GM21526 (cell line): ENCODE measurements at regions not wholly inside any gene's neighbourhood (a gene's known extent, or its start where the extent isn't known, plus 50 kb on each side); places are given as distances from the start of the nearest gene placed in this dataset.
"Not testable (repeated sequence)": the region's sequence is repeated elsewhere in the genome, so short reads cannot be mapped to it uniquely, and the experiment has no call there.

Source experiments
- ATAC-seq: cut with Tn5 transposase; IDR thresholded peaks from one replicate; pipeline ENCODE4 v1.9.1; 2021; ENCODE audit warnings: moderate library complexity; ENCODE audit not compliant: unreplicated experiment, low FRiP score

DNA sequence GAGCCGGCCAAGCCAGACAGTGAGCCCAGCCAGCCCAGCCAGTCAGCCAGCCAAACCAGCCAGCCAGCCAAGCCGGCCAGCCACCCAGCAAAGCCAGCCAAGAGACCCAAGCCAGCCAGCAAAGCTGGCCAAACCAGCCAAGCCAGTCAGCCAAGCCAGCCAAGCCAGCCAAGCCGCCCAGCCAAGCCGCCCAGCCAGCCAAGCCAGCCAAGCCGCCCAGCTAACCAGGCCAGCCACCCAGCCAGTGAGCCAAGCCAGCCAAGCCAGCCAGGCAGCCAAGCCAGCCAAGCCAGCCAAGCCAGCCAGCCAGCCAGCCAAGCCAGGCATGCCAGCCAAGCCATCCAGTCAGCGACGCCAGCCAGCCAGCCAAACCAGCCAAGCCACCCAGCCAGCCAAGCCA lies 1596.9 kb downstream of the RPIA start:
- ATAC-seq: not testable (repeated sequence)

DNA sequence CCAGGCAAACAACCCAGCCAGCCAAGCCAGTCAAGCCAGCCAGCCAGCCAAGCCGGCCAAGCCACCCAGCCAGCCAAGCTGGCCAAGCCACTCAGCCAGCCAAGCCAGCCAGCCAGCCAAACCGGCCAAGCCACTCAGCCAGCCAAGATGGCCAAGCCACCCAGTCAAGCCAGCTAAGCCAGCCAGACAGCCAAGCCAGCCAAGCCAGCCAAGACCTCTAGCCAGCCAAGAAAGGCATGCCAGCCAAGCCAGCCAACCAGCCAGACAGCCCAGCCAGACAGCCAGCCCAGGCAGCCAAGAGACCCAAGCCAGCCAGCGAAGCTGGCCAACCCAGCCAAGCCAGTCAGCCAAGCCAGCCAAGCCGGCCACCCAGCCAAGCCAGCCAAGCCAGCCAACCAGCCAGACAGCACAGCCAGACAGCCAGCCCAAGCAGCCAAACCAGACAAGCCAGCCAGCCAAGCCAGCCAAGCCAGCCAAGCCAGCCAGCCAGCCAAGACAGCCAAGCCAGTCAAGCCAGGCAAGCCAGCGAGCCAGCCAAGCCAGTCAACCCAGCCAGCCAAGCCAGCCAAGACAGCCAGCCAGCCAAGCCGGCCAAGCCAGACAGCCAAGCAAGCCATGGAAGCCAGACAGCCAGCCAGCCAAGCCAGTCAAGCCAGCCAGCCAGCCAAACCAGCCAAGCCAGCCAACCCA lies 1598.0 kb downstream of the RPIA start:
- not testable (repeated sequence) for ATAC-seq

DNA sequence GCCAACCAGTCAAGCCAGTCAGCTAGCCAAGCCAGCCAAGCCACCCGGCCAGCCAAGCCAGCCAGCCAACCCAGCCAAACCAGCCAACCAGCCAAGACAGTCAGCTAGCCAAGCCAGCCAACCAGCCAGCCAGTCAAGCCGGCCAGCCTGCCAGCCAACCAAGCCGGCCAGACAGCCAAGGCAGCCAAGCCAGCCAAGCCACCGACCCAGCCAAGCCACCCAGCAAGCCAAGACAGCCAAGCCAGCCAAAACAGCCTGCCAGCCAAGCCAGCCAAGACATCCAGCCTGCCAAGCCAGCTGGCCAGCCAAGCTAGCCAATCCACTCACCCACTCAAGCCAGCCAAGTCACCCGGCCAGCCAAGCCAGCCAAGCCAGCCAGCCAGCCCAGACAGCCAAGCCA lies 1599.2 kb downstream of the RPIA start:
- not testable (repeated sequence) for ATAC-seq

DNA sequence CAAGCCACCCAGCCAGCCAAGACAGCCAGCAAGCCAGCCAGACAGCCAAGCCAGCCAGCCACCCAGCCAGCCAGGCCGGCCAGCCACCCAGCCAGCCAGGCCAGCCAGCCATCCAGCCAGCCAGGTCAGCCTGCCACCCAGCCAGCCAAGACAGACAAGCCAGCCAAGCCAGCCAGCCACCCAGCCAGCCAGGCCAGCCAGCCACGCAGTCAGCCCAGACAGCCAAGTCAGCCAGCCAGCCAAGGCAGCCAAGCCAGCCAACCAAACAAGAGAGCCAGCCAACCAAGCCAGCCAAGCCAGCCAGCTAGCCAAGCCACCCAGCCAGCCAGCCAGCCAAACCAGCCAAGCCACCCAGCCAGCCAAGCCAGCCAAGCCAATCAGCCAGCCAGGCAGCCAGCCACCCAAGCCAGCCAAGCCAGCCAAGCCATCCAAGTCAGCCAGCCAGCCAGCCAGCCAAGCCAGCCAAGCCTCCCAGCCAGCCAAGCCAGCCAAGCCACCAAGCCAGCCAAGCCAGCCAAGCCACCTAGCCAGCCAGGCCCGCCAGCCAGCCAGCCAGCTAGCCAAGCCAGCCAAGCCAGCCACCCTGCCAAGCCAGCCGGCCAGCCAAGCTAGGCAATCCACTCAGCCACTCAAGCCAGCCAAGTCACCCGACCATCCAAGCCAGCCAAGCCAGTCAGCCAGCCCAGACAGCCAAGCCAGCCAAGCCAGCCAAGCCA lies 1599.9 kb downstream of the RPIA start:
- ATAC-seq: not testable (repeated sequence)

DNA sequence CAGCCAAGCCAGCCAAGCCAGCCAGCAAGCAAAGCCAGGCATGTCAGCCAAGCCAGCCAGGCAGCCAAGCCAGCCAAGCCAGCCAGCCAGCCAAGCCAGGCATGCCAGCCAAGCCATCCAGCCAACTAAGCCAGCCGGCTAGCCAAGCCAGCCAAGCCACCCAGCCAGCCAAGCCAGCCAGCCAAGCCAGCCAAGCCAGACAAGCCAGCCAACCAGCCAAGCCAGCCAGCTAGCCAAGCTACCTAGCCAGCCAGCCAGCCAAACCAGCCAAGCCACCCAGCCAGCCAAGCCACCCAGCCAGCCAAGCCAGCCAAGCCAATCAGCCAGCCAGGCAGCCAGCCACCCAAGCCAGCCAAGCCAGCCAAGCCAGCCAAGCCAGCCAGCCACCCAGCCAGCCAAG lies 1600.5 kb downstream of the RPIA start:
- ATAC-seq: not testable (repeated sequence)

DNA sequence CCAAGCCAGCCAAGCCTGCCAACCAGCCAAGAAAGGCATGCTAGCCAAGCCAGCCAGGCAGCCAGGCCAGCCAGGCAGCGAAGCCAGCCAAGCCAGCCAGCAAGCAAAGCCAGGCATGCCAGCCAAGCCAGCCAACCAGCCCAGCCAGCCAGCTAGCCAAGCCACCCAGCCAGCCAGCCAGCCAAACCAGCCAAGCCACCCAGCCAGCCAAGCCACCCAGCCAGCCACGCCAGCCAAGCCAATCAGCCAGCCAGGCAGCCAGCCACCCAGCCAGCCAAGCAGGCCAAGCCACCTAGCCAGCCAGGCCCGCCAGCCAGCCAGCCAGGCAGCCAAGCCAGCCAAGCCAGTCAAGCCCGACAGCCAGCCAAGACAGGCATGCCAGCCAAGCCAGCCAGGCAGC lies 1601.0 kb downstream of the RPIA start:
- not testable (repeated sequence) for ATAC-seq

DNA sequence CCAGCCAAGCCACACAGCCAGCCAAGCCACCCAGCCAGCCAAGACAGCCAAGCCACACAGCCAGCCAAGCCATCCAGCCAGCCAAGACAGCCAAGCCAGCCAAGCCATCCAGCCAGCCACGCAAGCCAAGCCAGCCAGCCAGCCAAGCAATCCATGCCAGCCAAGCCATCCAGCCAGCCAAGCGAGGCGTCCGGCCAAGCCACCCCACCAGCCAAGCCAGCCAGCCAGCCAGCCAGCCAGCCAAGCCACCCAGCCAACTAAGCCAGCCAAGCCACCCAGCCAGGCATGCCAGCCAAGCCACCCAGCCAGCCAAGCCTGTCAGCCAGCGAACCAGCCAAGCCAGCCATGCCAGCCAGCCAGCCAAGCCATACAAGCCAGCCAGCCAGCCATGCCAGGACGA lies 1601.8 kb downstream of the RPIA start:
- not testable (repeated sequence) for ATAC-seq

DNA sequence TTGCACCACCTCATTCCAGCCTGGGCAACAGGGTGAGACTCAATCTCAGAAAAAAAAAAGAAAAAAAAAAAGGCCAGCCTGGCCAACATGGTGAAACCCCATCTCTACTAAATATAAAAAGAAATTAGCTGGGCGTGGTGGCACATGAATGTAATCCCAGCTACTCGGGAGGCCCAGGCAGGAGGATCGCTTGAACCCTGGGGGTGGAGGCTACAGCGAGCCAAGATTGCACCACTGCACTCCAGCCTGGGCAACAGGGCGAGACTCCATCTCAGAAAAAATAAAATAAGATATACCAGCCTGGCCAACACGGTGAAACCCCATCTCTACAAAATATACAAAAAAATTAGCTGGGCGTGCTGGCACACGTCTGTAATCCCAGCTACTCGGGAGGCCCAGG lies 1602.3 kb downstream of the RPIA start:
- ATAC-seq: not testable (repeated sequence)

DNA sequence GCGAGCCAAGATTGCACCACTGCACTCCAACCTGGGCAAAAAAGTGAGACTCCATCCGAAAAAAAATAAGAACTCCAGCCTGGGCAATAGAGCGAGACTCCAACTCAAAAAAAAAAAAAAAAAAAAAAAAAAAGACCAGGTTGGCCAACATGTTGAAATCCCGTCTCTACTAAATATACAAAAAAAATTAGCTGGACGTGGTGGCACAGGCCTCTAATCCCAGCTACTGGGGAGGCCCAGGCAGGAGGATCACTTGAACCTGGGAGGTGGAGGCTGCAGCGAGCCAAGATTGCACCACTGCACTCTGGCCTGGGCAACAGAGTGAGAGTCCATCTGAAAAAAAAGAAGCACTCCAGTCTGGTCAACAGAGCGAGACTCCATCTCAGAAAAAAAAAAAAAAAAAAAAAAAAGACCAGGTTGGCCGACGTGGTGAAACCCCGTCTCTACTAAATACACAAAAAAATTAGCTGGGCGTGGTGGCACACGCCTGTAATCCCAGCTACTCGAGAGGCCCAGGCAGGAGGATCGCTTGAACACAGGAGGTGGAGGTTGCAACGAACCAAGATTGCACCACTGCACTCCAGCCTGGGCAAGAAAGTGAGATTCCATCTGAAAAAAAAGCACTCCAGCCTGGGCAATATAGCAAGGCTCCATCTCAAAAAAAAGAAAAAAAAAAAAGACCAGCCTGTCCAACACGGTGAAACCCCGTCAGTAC lies 1603.7 kb downstream of the RPIA start:
- not testable (repeated sequence) for ATAC-seq

DNA sequence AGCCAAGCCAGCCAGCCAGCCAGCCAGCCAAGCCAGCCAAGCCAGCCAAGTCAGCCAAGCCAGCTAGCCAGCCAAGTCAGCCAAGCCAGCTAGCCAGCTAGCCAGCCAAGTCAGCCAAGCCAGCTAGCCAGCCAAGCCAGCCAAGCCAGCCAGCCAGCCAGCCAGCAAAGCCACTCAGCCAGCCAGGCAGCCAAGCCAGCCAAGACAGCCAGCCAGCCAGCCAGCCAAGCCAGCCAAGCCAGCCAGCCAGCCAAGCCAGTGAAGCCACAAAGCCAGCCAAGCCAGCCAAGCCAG lies 1605.0 kb downstream of the RPIA start:
- ATAC-seq: not testable (repeated sequence)

DNA sequence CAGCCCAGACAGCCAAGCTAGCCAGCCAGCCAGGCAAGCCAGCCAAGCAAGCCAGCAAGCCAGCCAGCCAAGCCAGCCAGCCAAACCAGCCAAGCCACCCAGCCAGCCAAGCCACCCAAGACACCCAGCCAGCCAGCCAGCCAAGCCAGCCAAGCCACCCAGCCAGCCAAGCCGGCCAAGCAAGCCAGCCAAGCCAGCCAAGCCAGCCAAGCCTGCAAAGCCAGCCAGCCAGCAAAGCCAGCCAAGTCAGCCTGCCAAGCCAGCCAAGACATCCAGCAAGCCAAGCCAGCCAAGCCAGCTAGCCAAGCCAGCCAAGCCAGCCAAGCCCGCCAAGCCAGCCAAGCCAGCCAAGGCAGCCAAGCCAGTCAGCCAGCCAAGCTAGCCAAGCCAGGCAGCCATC lies 1606.2 kb downstream of the RPIA start:
- ATAC-seq: not testable (repeated sequence)

DNA sequence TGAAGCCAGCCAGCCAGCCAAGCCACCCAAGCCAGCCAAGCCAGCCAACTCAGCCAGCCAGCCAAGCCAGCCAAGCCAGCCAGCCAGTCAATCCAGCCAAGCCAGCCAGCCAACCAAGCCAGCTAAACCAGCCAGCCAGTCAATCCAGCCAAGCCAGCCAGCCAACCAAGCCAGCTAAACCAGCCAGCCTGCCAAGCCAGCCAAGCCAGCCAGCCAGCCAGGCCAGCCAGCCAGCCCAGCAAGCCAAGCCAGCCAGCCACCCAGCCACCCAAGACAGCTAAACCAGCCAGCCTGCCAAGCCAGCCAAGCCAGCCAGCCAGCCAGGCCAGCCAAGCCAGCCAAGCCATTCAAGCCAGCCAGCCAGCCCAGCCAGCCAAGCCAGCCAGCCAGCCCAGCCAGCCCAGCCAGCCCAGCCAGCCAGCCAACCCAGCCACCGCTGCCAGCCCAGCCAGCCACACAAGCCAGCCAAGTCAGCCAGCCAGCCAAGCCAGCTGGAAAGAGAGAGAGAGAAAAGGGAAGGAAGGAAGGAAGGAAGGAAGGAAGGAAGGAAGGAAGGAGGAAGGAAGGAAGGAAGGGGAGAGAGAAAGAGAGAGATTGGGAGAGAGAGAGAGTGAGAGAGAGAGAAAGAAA lies 1606.8 kb downstream of the RPIA start:
- ATAC-seq: not testable (repeated sequence)

DNA sequence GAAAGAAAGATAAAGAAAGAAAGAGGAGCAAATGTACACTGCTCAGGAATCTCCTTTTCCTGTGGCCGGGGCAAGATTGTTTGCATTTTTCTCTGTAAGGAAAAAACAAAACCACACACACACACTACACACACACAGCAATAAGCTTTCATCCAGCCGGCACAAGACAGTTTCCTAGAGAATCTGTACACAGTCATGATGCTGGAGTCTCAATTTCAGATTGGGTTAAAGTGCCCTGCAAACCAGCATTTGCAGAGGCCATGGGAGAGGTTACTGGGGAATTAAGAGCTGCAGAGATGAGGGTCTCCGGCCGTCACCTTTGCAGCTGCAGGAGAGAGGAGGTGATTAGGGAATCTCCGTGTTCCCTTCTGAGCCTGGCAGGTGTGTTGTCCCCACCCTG lies 1607.5 kb downstream of the RPIA start:
- ATAC-seq: not testable (repeated sequence)

DNA sequence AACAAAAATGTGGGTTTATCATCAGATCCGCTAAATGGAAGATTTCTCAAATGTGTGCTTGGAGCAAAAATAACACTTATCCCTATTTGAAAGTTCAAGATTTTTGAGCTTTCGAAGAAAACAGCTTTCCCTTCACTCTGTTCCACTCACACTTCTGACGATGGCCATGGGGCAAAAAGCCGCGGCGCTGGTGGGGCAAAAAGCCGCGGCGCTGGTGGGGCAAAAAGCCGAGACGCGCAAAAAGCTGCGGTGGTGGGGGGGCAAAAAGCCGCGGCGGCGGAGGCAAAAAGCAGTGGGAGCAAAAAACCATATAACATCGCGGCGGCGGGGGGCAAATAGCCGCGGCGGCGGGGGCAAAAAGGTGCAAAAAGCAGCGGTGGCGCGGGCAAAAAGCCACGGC lies 1631.5 kb downstream of the RPIA start:
- not testable (repeated sequence) for ATAC-seq

DNA sequence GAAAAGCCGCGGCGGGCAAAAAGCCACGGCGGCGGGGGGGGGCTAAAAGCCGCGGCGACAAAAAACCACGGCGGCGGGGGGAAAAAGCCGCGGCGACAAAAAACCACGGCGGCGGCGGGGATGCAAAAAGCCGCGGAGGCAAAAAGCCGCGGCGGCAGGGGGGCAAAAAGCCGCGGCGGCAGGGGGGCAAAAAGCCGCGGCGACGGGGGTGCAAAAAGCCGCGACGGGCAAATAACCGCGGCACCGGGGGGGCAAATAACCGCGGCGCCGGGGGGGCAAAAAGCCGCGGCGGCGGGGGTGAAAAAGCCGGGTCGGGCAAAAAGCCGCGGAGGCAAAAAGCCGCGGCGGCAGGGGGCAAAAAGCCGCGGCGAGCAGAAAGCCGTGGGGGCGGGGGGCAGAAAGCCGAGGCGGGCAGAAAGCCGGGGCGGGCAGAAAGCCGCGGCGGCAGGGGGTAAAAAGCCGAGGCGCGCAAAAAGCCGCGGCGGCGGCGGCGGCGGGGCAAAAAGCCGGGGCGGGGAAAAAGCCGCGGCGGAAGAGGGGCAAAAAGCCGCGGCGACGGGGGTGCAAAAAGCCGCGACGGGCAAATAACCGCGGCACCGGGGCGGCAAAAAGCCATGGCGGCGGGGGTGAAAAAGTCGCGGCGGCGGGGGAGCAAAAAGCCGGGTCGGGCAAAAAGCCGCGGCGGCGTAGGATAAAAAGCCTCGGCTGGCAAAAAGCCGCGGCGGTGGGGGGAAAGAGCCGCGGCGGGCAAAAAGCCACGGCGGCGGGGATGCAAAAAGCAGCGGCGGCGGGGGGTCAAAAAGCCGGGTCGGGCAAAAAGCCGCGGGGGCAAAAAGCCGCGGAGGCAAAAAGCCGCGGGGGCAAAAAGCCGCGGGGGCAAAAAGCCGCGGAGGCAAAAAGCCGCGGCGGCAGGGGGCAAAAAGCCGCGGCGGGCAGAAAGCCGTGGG lies 1632.4 kb downstream of the RPIA start:
- not testable (repeated sequence) for ATAC-seq

DNA sequence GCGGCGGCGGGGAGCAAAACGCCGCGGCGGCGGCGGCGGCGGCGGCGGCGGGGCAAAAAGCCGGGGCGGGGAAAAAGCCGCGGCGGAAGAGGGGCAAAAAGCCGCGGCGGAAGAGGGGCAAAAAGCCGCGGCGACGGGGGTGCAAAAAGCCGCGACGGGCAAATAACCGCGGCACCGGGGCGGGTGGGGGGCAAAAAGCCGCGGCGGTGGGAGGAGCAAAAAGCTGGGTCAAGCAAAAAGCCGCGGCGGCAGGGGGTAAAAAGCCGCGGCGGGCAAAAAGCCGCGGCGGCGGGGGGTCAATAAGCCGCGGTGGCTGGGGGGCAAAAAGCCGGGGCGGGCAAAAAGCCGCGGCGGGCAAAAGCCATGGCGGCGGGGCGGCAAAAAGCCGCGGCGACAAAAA lies 1633.2 kb downstream of the RPIA start:
- ATAC-seq: not testable (repeated sequence)

DNA sequence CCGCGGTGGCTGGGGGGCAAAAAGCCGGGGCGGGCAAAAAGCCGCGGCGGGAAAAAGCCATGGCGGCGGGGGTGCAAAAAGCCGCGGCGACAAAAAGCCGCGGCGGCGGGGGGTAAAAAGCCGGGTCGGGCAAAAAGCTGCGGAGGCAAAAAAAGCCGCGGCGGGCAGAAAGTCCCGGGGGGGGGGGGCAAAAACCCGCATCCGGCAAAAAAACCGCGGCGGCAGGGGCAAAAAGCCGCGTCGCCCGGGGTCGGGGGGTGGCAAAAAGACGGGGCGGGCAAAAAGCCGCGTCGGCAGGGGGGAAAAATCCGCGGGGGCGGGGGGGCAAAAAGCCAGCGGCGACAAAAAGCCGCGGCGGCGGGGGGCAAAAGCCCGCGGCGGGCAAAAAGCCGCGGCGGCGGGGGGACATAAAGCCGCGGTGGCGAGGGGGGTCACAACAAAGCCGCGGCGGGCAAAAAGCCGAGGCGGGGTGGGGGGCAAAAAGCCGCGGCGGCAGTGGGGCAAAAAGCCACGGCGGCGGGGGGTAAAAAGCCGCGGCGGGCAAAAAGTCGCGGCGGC lies 1634.4 kb downstream of the RPIA start:
- not testable (repeated sequence) for ATAC-seq

DNA sequence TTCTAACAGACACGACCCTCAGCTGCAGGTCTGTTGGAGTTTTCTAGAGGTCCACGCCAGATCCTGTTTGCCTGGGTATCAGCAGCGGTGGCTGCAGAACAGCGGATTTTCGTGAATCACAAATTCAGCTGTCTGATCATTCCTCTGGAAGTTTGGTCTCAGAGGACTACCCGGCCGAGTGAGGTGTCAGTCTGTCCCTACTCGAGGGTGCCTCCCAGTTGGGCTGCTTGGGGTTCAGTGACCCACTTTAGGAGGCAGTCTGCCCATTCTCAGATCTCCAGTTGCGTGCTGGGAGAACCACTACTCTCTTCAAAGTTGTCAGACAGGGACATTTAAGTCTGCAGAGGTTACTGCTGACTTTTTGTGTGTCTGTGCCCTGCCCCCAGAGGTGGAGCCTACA lies 1664.1 kb downstream of the RPIA start:
- not testable (repeated sequence) for ATAC-seq

DNA sequence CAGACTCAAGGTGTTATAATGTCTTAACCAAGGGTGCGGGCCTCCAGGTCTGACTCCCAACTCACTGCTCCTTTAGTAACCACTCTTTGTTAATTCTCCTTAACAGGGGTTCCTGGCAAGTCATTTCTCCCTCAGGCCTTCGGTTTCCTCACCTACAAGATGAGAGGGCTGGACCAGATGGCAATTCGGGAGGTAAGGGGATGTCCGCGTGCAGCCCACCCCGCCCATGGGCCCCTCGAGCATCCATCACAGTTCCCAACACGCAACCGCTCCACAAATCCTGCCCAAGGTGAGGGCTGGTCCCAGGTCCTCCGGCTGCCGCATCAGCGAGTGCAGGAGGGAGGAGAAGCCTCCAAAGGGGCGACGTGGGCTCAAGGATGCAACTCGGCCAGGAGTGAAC lies 1667.9 kb downstream of the RPIA start:
- ATAC-seq: not testable (repeated sequence)
